ENCODE measurements at regions not wholly inside any gene's neighbourhood (a gene's known extent, or its start where the extent isn't known, plus 50 kb on each side); places are given as distances from the start of the nearest gene placed in this dataset.

GRCh38 chr5:124404796-124405195, 341.6 kb downstream of the ZNF608 start:
- H3K4me3 ChIP-seq (ENCODE audit: low read depth, poor library complexity, severe bottlenecking), result no peak overlapping the region
- intact Hi-C loops (cut with DNase I; ENCODE audit: low total_unique reads), result no loop called here
- WGBS, 2 donors, result 84% methylated on average over 5 of the region's 5 CpGs
- no peak for TF ChIP-seq POLR2A (IDR thresholded peaks at IDR 0.05)
- TF ChIP-seq, protein P1, sequence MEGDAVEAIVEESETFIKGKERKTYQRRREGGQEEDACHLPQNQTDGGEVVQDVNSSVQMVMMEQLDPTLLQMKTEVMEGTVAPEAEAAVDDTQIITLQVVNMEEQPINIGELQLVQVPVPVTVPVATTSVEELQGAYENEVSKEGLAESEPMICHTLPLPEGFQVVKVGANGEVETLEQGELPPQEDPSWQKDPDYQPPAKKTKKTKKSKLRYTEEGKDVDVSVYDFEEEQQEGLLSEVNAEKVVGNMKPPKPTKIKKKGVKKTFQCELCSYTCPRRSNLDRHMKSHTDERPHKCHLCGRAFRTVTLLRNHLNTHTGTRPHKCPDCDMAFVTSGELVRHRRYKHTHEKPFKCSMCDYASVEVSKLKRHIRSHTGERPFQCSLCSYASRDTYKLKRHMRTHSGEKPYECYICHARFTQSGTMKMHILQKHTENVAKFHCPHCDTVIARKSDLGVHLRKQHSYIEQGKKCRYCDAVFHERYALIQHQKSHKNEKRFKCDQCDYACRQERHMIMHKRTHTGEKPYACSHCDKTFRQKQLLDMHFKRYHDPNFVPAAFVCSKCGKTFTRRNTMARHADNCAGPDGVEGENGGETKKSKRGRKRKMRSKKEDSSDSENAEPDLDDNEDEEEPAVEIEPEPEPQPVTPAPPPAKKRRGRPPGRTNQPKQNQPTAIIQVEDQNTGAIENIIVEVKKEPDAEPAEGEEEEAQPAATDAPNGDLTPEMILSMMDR (IDR thresholded peaks at IDR 0.05), result no peak
- no peak for DNase-seq (ENCODE audit: low spot score in 2 of 2)

GRCh38 chr5:124403281-124403680, 343.2 kb downstream of the ZNF608 start:
- H3K4me3 ChIP-seq (ENCODE audit: low read depth, poor library complexity, severe bottlenecking), result no peak overlapping the region
- no peak for DNase-seq (ENCODE audit: low spot score in 2 of 2)
- intact Hi-C loops (cut with DNase I; ENCODE audit: low total_unique reads), result no loop called here
- 93 to 98% methylated on average over 2 of the region's 2 CpGs for WGBS, 2 donors
- no peak for TF ChIP-seq POLR2A (IDR thresholded peaks at IDR 0.05)
- TF ChIP-seq, protein P1 (IDR thresholded peaks at IDR 0.05), result no peak

- peak; percentile 29 to 87 for DNase-seq (ENCODE audit: low spot score in 2 of 2)
- intact Hi-C loops (cut with DNase I; ENCODE audit: low total_unique reads), result no loop called here
- TF ChIP-seq POLR2A (IDR thresholded peaks at IDR 0.05), result no peak
- TF ChIP-seq, protein P1 (IDR thresholded peaks at IDR 0.05), result no peak
- no peak overlapping the region for H3K4me3 ChIP-seq (ENCODE audit: low read depth, poor library complexity, severe bottlenecking)
- 10 to 25% methylated on average over 3 of the region's 3 CpGs for WGBS, 2 donors
These were observed 344.3 kb downstream of the ZNF608 start for GRCh38 chr5:124402144-124402581.

DNA sequence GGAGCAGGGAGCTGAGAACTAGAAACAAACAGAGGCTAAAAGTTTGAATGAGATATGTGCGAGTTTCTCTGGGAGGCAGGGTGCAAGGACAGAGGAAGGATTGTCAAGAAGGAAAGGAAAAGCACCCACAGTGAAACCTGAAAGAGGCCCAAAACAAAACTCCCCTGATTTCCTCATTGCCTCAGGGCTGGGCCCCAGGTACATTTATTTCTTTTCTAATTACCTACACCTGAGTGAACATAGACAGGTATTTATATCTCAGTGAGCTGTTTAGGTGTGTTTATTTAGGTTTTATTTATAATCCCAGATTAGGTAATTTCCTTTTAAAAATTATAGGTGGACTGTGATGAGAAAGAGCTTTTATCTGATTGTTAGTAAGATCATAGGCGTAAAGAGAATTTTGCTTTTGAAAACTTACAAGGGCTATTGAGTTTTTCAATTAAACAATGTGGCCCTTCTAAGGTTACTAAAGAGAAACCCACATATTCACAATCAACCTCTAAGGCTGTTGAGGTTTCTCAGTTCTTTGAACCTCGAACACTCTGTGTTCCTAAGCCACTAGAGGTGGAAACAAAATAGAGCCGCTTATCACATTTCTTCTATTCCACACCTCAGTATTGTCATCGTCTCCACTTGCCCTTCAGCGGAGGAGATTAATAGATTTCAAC, 344.8 kb downstream of the ZNF608 start:
- DNase-seq (ENCODE audit: low spot score in 2 of 2), result no peak
- WGBS, 2 donors, result 38 to 43% methylated on average over 6 of the region's 6 CpGs
- no peak overlapping the region for H3K4me3 ChIP-seq (ENCODE audit: low read depth, poor library complexity, severe bottlenecking)
- intact Hi-C loops (cut with DNase I; ENCODE audit: low total_unique reads), result no loop called here
- TF ChIP-seq POLR2A (IDR thresholded peaks at IDR 0.05), result no peak
- TF ChIP-seq, protein P1 (IDR thresholded peaks at IDR 0.05), result no peak

GRCh38 chr5:124399426-124399961, 346.9 kb downstream of the ZNF608 start:
- no peak for DNase-seq (ENCODE audit: low spot score in 2 of 2)
- 64 to 68% methylated on average over 3 of the region's 3 CpGs for WGBS, 2 donors
- no peak for TF ChIP-seq POLR2A (IDR thresholded peaks at IDR 0.05)
- TF ChIP-seq, protein P1 (IDR thresholded peaks at IDR 0.05), result no peak
- intact Hi-C loops (cut with DNase I; ENCODE audit: low total_unique reads), result no loop called here
- no peak overlapping the region for H3K4me3 ChIP-seq (ENCODE audit: low read depth, poor library complexity, severe bottlenecking)

GRCh38 chr5:124398460-124398859, 348.0 kb downstream of the ZNF608 start:
- TF ChIP-seq, protein P1 (IDR thresholded peaks at IDR 0.05), result no peak
- no peak for TF ChIP-seq POLR2A (IDR thresholded peaks at IDR 0.05)
- no peak overlapping the region for H3K4me3 ChIP-seq (ENCODE audit: low read depth, poor library complexity, severe bottlenecking)
- intact Hi-C loops (cut with DNase I; ENCODE audit: low total_unique reads), result no loop called here
- DNase-seq (ENCODE audit: low spot score in 2 of 2), result no peak
- WGBS, 2 donors, result 24 to 28% methylated on average over 2 of the region's 2 CpGs

Data from lower leg skin (tissue), 4 donors.